Heart right ventricle (tissue), 16 donors: ENCODE measurements at regions not wholly inside any gene's neighbourhood (a gene's known extent, or its start where the extent isn't known, plus 50 kb on each side); places are given as distances from the start of the nearest gene placed in this dataset.

Source experiments
- ATAC-seq, 8 donors: fragments of 200-7000 bp; cut with Tn5 transposase; one replicate each; pipeline ENCODE4 v1.9.1; 2020; ENCODE audit warnings: mild to moderate bottlenecking in 8 of 8, moderate library complexity in 8 of 8, moderate number of reproducible peaks in 1 of 8
- DNase-seq, 2 donors: peaks; one replicate each; pipeline ENCODE4 v3.0.0-alpha.2; 2020
- H3K27ac ChIP-seq, 10 donors: fragments of 200-600 bp; sonication (generic) in 2 of 10; one replicate each; pipeline versions ENCODE4 v1.5.0 to v1.8.0; 2020 to 2022; ENCODE audit warnings: mild to moderate bottlenecking in 3 of 10
- H3K27me3 ChIP-seq, 7 donors: fragments of 200-600 bp; one replicate each; pipeline ENCODE4 v1.8.0; 2021 to 2022; ENCODE audit warnings: mild to moderate bottlenecking in 2 of 7
- H3K36me3 ChIP-seq, 9 donors: fragments of 200-600 bp; sonication (generic) in 1 of 9; one replicate each; pipeline versions ENCODE4 v1.5.0 to v1.8.0; 2020 to 2022; ENCODE audit warnings: mild to moderate bottlenecking in 2 of 9
- H3K4me1 ChIP-seq, 9 donors: fragments of 200-600 bp; sonication (generic) in 1 of 9; one replicate each; pipeline versions ENCODE4 v1.5.0 to v1.8.0; 2020 to 2022; ENCODE audit warnings: mild to moderate bottlenecking in 4 of 9
- H3K4me3 ChIP-seq, 10 donors: fragments of 200-600 bp; sonication (generic) in 2 of 10; one replicate each; pipeline versions ENCODE4 v1.5.0 to v1.8.0; 2020 to 2022; ENCODE audit warnings: mild to moderate bottlenecking in 7 of 10, moderate library complexity in 2 of 10
- H3K9me3 ChIP-seq, 11 donors: fragments of 200-600 bp in 10 of 11; sonication (generic) in 2 of 11; one replicate each; pipeline versions ENCODE4 v1.5.0 to v1.8.0; 2013 to 2022; ENCODE audit warnings: mild to moderate bottlenecking in 2 of 11, control low read depth in 1 of 11, moderate library complexity in 1 of 11
- WGBS, 2 donors: extraction: QIAGEN DNeasy Blood & Tissue Kit; methylation state at CpG; one replicate each; pipeline ENCODE4 v1.1.7; 2013; ENCODE audit warnings: inconsistent platforms in 1 of 2; 5-methylcytosine and 5-hydroxymethylcytosine counted together
- intact Hi-C, 10 donors: fragments of 100-400 bp; cut with DNase I; formaldehyde crosslinking; loops; one replicate each; pipeline versions ENCODE4 v1.11.1 to v1.14.2; 2022
- TF ChIP-seq, protein P1 (sequence below), 9 donors: fragments of 200-600 bp; sonication (generic) in 2 of 9; IDR thresholded peaks; one replicate each; pipeline versions ENCODE4 v1.5.0 to v1.8.0; 2021 to 2022; ENCODE audit warnings: antibody characterized with exemption in 9 of 9, mild to moderate bottlenecking in 5 of 9, moderate library complexity in 1 of 9
- donor health status: Arrhythmogenic right ventricular cardiomyopathy.
- donor health status: ischemic (EF 13 %, LVEDD 7.1; RV severe dilation, severe dysfunction).
- donor health status: healthy with polysubstance abuse.
- donor health status: DM: no; HTN: yes; CAD: no.
- donor health status: DM: no; HTN: no; CAD: no.
- donor health status: ischemic (EF 25% LVEDD 6.9; RV normal size, moderate dysfunction).
- donor health status: ischemic (EF 25% LVEDD 5.7; RV mildly dilated, moderate dysfunction).
- donor health status: healthy.
- donor health status: DM: yes; HTN: yes; CAD: no.
- donor health status: Ischemic cardiomyopathy.
- donor health status: ischemic (EF 35%, LVEDD 5.7; RV mildly dilated, moderate dysfunction).
- donor health status: nonischemic (EF 11% LVEDD 7.7; RV severe dilation, severe dysfunction).
- donor health status: DM: yes; HTN: yes; CAD: no.
- donor health status: PGD.
- donor health status: ischemic (EF 29% LVEDD 5.4; RV normal size, mild dysfunction).
- donor health status: nonischemic (EF 23%, LVEDD 6.1; RV moderate dilation, normal function).

- no peak for DNase-seq
- ATAC-seq: no peak
- Histone ChIP-seq H3K4me1 (peaks cover 0 to under 1% (median 0%) of the 10 kb centered on the region in 9 donors), H3K27ac (no peak overlapping the region), H3K9me3 (peaks cover 0 to 5% (median 0%) of the 10 kb centered on the region in 11 donors), H3K36me3 (no peaks in the 10 kb centered on the region), H3K4me3 (no peak overlapping the region), H3K27me3 (no peaks in the 10 kb centered on the region)
- TF ChIP-seq, protein P1, sequence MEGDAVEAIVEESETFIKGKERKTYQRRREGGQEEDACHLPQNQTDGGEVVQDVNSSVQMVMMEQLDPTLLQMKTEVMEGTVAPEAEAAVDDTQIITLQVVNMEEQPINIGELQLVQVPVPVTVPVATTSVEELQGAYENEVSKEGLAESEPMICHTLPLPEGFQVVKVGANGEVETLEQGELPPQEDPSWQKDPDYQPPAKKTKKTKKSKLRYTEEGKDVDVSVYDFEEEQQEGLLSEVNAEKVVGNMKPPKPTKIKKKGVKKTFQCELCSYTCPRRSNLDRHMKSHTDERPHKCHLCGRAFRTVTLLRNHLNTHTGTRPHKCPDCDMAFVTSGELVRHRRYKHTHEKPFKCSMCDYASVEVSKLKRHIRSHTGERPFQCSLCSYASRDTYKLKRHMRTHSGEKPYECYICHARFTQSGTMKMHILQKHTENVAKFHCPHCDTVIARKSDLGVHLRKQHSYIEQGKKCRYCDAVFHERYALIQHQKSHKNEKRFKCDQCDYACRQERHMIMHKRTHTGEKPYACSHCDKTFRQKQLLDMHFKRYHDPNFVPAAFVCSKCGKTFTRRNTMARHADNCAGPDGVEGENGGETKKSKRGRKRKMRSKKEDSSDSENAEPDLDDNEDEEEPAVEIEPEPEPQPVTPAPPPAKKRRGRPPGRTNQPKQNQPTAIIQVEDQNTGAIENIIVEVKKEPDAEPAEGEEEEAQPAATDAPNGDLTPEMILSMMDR (IDR thresholded peaks at IDR 0.05): no peak
- intact Hi-C loops: no loop called here
- 46 to 51% methylated on average over 2 of the region's 2 CpGs for WGBS, 2 donors
These were observed 175.0 kb downstream of the HAO1 start for GRCh38 chr20:7765221-7765620.

DNA sequence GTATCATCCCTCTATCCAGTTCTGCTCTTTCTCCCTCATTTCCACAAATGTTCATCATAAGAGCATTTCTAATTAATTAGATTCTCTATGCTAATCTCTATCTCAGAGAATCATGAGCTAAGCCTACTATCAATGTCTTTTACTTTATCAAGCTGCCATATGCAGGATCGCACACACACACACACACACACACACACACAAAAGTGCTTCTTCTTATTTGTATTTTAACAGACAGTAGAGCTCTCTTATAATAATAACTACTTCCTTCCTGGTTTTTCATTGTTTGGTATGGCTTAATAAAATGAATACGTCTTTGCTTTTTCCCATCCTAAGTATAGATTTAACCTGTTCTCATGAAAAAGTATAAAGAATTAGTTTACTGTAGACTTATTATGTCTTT is 170.2 kb downstream of the HAO1 start:
- no peak for DNase-seq
- Histone ChIP-seq H3K27ac (no peak overlapping the region), H3K36me3 (no peaks in the 10 kb centered on the region), H3K9me3 (peaks cover 0 to 7% (median 0%) of the 10 kb centered on the region in 11 donors), H3K4me3 (no peak overlapping the region), H3K27me3 (no peaks in the 10 kb centered on the region), H3K4me1 (peaks cover 0 to 9% (median 0%) of the 10 kb centered on the region in 9 donors)
- 45 to 61% methylated on average over 2 of the region's 2 CpGs for WGBS, 2 donors
- no peak for ATAC-seq
- intact Hi-C loops: no loop called here
- TF ChIP-seq, protein P1 (IDR thresholded peaks at IDR 0.05): no peak

- Histone ChIP-seq H3K36me3 (no peaks in the 10 kb centered on the region), H3K4me1 (peaks cover 0 to 10% (median 0%) of the 10 kb centered on the region in 9 donors), H3K27me3 (no peaks in the 10 kb centered on the region), H3K27ac (peak overlapping the region in 2 of 10 donors; percentile 5 to 6), H3K9me3 (peaks cover 0 to 6% (median 0%) of the 10 kb centered on the region in 11 donors), H3K4me3 (no peak overlapping the region)
- TF ChIP-seq, protein P1 (IDR thresholded peaks at IDR 0.05): no peak
- 63 to 65% methylated on average over 2 of the region's 2 CpGs for WGBS, 2 donors
- peak in 1 of 2 donors; percentile 29 for DNase-seq
- peak in 1 of 8 donors; percentile 42 for ATAC-seq
- intact Hi-C loops: no loop called here
These were observed 169.7 kb downstream of the HAO1 start for GRCh38 chr20:7770578-7770977.

DNA sequence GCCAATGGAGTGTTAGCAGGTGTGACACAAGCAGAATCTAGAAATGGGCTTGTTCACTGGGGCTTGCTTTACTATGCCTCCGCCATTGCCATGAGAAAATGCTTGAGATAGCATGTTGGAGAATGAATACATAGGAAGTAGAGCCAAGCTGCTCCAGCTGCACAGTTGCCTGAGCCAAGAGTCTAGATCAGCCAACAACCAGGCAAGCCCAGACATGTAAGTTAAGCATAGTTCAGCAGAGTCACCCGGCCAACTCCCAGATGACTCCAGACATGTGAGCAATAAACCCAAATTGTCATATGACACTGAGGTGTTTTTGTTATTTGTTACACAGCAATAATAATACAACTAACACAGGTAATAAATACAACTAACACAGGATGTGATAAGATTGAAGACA is 167.9 kb downstream of the HAO1 start:
- no peak overlapping the region for H3K27ac ChIP-seq
- intact Hi-C loops: no loop called here
- DNase-seq: no peak
- no peak overlapping the region for H3K4me3 ChIP-seq
- ATAC-seq: peak in 1 of 8 donors; percentile 50
- peaks cover 0 to 10% (median 0%) of the 10 kb centered on the region in 9 donors for H3K4me1 ChIP-seq
- no peaks in the 10 kb centered on the region for H3K27me3 ChIP-seq
- no peaks in the 10 kb centered on the region for H3K36me3 ChIP-seq
- 69 to 81% methylated on average over 2 of the region's 2 CpGs for WGBS, 2 donors
- TF ChIP-seq, protein P1 (IDR thresholded peaks at IDR 0.05): no peak
- peaks cover 0 to 13% (median 0%) of the 10 kb centered on the region in 11 donors for H3K9me3 ChIP-seq
